AG04450 (cell line): ENCODE measurements at regions not wholly inside any gene's neighbourhood (a gene's known extent, or its start where the extent isn't known, plus 50 kb on each side); places are given as distances from the start of the nearest gene placed in this dataset.

Experiments
- CTCF ChIA-PET: fragments of 300-600, 350-600 bp; formaldehyde crosslinking; extraction: SDS; loops from one replicate; lab custom pipeline; 2022; ENCODE audit warnings: antibody characterized with exemption, inconsistent platforms; lab: Charles Lee
- POLR2A ChIA-PET: fragments of 350-600 bp; formaldehyde crosslinking; extraction: SDS; loops from one replicate; lab custom pipeline; 2021; ENCODE audit warnings: antibody characterized with exemption, inconsistent platforms; lab: Yijun Ruan, JAX
- DNase-seq: peaks from one replicate; pipeline ENCODE4 v3.0.0-alpha.2; 2011; ENCODE audit warnings: low read depth, low spot score
- H3K27ac ChIP-seq: one replicate; pipeline ENCODE4 v1.5.1; 2012; ENCODE audit warnings: low read depth, low read length, control low read depth
- H3K27me3 ChIP-seq: one replicate; pipeline ENCODE4 v1.6.0; 2012; ENCODE audit warnings: low read length; ENCODE audit not compliant: control insufficient read depth, insufficient read depth
- H3K4me3 ChIP-seq: 2 replicates; pipeline ENCODE4 v1.5.1; 2011; ENCODE audit warnings: mild to moderate bottlenecking, low read depth, low read length, control low read depth
- H3K9me3 ChIP-seq: 2 replicates; pipeline ENCODE4 v1.5.1; 2012; ENCODE audit warnings: low read length; ENCODE audit not compliant: control insufficient read depth, insufficient read depth
- TF ChIP-seq, protein P1 (sequence below): IDR thresholded peaks from 2 replicates; pipeline ENCODE4 v1.5.1; 2011; ENCODE audit warnings: low read depth, low read length, control low read depth, inconsistent platforms

DNA sequence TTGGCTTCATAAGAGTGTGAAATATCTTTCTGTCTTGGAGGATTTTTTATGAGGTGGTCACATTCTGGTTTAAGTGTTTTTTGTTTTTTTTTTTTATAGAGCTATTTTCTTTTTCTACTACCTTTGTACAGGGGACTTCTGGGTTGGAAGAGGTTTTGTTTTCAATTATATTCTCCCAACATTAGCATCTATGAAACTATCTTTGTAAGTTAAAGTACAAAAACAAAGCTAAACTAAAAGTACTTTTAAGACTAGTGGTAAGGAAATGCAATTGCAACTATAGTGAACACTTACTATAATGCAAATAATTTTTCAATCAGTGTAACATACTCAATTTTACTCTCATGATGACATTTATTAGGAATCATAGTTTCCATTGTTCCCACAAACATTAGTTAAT lies 688.2 kb downstream of the SI start:
- TF ChIP-seq, protein P1, sequence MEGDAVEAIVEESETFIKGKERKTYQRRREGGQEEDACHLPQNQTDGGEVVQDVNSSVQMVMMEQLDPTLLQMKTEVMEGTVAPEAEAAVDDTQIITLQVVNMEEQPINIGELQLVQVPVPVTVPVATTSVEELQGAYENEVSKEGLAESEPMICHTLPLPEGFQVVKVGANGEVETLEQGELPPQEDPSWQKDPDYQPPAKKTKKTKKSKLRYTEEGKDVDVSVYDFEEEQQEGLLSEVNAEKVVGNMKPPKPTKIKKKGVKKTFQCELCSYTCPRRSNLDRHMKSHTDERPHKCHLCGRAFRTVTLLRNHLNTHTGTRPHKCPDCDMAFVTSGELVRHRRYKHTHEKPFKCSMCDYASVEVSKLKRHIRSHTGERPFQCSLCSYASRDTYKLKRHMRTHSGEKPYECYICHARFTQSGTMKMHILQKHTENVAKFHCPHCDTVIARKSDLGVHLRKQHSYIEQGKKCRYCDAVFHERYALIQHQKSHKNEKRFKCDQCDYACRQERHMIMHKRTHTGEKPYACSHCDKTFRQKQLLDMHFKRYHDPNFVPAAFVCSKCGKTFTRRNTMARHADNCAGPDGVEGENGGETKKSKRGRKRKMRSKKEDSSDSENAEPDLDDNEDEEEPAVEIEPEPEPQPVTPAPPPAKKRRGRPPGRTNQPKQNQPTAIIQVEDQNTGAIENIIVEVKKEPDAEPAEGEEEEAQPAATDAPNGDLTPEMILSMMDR: no peak
- Histone ChIP-seq H3K27me3 (no peaks in the 10 kb centered on the region), H3K9me3 (peaks cover 10% of the 10 kb centered on the region), H3K4me3 (no peak overlapping the region), H3K27ac (no peak overlapping the region)
- no peak for DNase-seq
- ChIA-PET CTCF (no interaction called here), POLR2A (no interaction called here)

DNA sequence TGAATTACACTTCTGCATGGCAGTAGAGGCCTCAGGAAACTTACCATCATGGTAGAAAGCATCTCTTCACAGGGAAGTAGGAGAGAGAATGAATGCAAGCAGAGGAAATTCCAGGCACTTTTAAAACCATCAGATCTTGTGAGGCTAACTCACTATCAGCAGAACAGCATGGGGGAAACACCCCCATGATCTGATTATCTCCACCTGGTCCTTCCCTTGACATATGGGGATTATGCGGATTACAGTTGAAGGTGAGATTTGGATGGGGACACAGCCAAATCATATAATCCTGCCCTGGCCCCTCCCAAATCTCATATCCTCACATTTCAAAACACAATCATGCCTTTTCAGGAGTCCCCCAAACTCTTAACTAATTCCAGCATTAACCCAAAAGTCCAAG lies 691.1 kb downstream of the SI start:
- TF ChIP-seq, protein P1: no peak
- Histone ChIP-seq H3K4me3 (no peak overlapping the region), H3K27me3 (no peaks in the 10 kb centered on the region), H3K9me3 (peaks cover 10% of the 10 kb centered on the region), H3K27ac (no peak overlapping the region)
- POLR2A ChIA-PET: no interaction called here
- no peak for DNase-seq
- CTCF ChIA-PET: no interaction called here

- CTCF ChIA-PET: no interaction called here
- POLR2A ChIA-PET: no interaction called here
- TF ChIP-seq, protein P1: no peak
- Histone ChIP-seq H3K9me3 (peaks cover 12% of the 10 kb centered on the region), H3K4me3 (no peak overlapping the region), H3K27ac (no peak overlapping the region), H3K27me3 (no peaks in the 10 kb centered on the region)
- no peak for DNase-seq
Measured at GRCh38 chr3:164380156-164380555, 698.1 kb downstream of the SI start.

DNA sequence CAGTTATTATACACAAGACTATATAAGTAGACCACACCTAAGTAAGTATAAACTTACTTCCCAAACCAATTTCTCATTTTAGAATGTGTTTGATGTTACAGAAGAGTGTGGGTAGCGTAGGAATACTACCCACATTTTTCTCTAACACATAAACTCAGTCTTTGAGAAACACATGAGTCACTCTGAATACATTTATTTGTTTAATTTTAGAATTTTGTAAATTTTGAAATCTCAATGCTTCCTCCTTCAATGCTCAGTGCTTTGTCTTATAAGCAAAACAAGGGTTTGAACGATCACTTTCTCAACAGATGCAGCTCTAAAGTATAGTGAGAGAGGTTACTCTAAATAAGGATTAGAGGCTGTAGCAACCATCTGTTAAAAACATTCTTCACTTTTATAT lies 700.8 kb downstream of the SI start:
- no peaks in the 10 kb centered on the region for H3K27me3 ChIP-seq
- no peak overlapping the region for H3K27ac ChIP-seq
- ChIA-PET POLR2A (no interaction called here), CTCF (no interaction called here)
- TF ChIP-seq, protein P1: no peak
- DNase-seq: no peak
- peaks cover 15% of the 10 kb centered on the region for H3K9me3 ChIP-seq
- H3K4me3 ChIP-seq: no peak overlapping the region

- ChIA-PET CTCF (no interaction called here), POLR2A (no interaction called here)
- Histone ChIP-seq H3K27ac (no peak overlapping the region), H3K4me3 (no peak overlapping the region), H3K27me3 (no peaks in the 10 kb centered on the region), H3K9me3 (peaks cover 22% of the 10 kb centered on the region)
- TF ChIP-seq, protein P1: no peak
- no peak for DNase-seq
Measured at GRCh38 chr3:164375995-164376394, 702.3 kb downstream of the SI start.
